ENCODE measurements at regions not wholly inside any gene's neighbourhood (a gene's known extent, or its start where the extent isn't known, plus 50 kb on each side); places are given as distances from the start of the nearest gene placed in this dataset.

DNA sequence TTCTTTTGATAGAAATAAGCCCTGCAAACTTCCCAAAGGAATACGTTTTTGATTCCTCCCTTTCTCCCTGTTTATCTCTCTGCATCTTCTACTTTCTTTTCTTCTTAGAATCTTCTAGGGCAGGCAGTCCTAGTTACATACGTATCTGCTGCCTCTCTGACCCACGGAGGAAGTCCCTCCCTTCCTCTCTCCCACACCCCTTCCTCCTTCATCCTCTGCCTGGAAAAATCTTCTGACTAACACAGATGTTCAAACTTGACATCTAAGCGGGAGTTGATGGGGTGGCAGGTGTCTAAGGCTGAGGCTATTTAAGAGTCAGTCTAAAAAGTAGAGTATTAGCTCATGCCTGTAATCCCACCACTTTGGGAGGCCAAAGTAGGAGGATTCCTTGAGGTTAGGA is 88.6 kb downstream of the MAP1LC3B2 start:
- Histone ChIP-seq H3K27me3 (ENCODE audit: insufficient read depth, low read length) (no peaks in the 10 kb centered on the region), H3K9me2 (ENCODE audit: insufficient read depth) (no peaks in the 10 kb centered on the region), H3K9me3 (ENCODE audit: control insufficient read depth in 1 of 2, insufficient read depth in 1 of 2, low read depth in 1 of 2, low read length in 2 of 2) (0 out of 4 replicates have a peak, but pooled peaks cover 0 to 1% of the 10 kb centered on the region in 2 experiments), H3K4me3 (replicated peaks in 1 of 2; ENCODE audit: low read depth in 1 of 2, low read length in 2 of 2) (no peak overlapping the region), H3K4me1 (ENCODE audit: control insufficient read depth in 1 of 2, insufficient read depth in 2 of 2, low read length in 2 of 2) (no peaks in the 10 kb centered on the region), H3K9ac (ENCODE audit: low read length) (no peak overlapping the region), H3K27ac (ENCODE audit: low read depth, low read length) (no peak overlapping the region), H3K36me3 (ENCODE audit: control insufficient read depth in 1 of 2, insufficient read depth in 2 of 2, low read length in 2 of 2) (no peaks in the 10 kb centered on the region), H4K20me1 (ENCODE audit: insufficient read depth) (no peaks in the 10 kb centered on the region), H3K4me2 (ENCODE audit: low read length) (no peak overlapping the region), H2AFZ (ENCODE audit: low read depth, low read length, poor library complexity, severe bottlenecking) (no peak overlapping the region), H3K79me2 (ENCODE audit: insufficient read depth, low read length) (no peaks in the 10 kb centered on the region)
- no peak for TF ChIP-seq ZNF274 (IDR thresholded peaks at IDR 0.05; ENCODE audit: low read depth, low read length)
- TF ChIP-seq, protein P1, sequence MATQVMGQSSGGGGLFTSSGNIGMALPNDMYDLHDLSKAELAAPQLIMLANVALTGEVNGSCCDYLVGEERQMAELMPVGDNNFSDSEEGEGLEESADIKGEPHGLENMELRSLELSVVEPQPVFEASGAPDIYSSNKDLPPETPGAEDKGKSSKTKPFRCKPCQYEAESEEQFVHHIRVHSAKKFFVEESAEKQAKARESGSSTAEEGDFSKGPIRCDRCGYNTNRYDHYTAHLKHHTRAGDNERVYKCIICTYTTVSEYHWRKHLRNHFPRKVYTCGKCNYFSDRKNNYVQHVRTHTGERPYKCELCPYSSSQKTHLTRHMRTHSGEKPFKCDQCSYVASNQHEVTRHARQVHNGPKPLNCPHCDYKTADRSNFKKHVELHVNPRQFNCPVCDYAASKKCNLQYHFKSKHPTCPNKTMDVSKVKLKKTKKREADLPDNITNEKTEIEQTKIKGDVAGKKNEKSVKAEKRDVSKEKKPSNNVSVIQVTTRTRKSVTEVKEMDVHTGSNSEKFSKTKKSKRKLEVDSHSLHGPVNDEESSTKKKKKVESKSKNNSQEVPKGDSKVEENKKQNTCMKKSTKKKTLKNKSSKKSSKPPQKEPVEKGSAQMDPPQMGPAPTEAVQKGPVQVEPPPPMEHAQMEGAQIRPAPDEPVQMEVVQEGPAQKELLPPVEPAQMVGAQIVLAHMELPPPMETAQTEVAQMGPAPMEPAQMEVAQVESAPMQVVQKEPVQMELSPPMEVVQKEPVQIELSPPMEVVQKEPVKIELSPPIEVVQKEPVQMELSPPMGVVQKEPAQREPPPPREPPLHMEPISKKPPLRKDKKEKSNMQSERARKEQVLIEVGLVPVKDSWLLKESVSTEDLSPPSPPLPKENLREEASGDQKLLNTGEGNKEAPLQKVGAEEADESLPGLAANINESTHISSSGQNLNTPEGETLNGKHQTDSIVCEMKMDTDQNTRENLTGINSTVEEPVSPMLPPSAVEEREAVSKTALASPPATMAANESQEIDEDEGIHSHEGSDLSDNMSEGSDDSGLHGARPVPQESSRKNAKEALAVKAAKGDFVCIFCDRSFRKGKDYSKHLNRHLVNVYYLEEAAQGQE (IDR thresholded peaks at IDR 0.05; ENCODE audit: low read depth), result no peak
- TF ChIP-seq ZFX (IDR thresholded peaks at IDR 0.05), result no peak
- ChIA-PET RAD21 (ENCODE audit: low non-redundant PET in 1 of 2, low total read pairs in 2 of 2, uncharacterized antibody in 2 of 2, unreplicated experiment in 2 of 2) (no interaction called here), POLR2A (no interaction called here), CTCF (no interaction called here)
- ATAC-seq (no peak), DNase-seq (ENCODE audit: low read depth, low spot score) (no peak)
- no TSS peak for BruUV-seq (replicated peaks)
- intact Hi-C loops (cut with micrococcal nuclease), result no loop called here

DNA sequence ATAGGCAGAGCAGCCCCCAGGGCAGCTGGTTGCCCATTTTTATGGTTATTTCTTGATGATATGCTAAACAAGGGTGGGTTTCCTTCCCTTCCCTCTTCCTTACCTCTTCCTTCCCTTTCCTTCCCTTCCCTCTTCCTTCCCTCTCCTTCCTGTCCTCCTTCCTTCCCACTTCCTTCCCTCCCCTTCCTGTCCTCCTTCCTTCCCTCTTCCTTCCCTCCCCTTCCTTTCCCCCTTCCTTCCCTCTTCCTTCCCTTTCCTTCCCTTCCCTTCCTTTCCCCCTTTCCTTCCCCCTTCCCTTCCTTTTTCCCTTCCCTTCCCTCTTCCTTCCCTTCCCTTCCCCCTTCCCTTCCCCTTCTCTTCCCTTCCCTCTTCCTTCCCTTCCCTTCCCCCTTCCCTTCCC is 87.7 kb downstream of the MAP1LC3B2 start:
- intact Hi-C loops (cut with micrococcal nuclease), result no loop called here
- Histone ChIP-seq H3K9me2 (ENCODE audit: insufficient read depth) (no peaks in the 10 kb centered on the region), H3K27me3 (ENCODE audit: insufficient read depth, low read length) (no peaks in the 10 kb centered on the region), H3K27ac (ENCODE audit: low read depth, low read length) (no peak overlapping the region), H3K36me3 (ENCODE audit: control insufficient read depth in 1 of 2, insufficient read depth in 2 of 2, low read length in 2 of 2) (no peaks in the 10 kb centered on the region), H3K9ac (ENCODE audit: low read length) (no peak overlapping the region), H2AFZ (ENCODE audit: low read depth, low read length, poor library complexity, severe bottlenecking) (no peak overlapping the region), H3K4me2 (ENCODE audit: low read length) (no peak overlapping the region), H3K79me2 (ENCODE audit: insufficient read depth, low read length) (no peaks in the 10 kb centered on the region), H4K20me1 (ENCODE audit: insufficient read depth) (no peaks in the 10 kb centered on the region), H3K4me3 (replicated peaks in 1 of 2; ENCODE audit: low read depth in 1 of 2, low read length in 2 of 2) (no peak overlapping the region), H3K9me3 (ENCODE audit: control insufficient read depth in 1 of 2, insufficient read depth in 1 of 2, low read depth in 1 of 2, low read length in 2 of 2) (no peaks in the 10 kb centered on the region), H3K4me1 (ENCODE audit: control insufficient read depth in 1 of 2, insufficient read depth in 2 of 2, low read length in 2 of 2) (no peaks in the 10 kb centered on the region)
- TF ChIP-seq CBX3 (IDR thresholded peaks at IDR 0.05; ENCODE audit: low read depth) (no peak), SP1 (IDR thresholded peaks at IDR 0.05; ENCODE audit: low read depth) (no peak), ZFX (IDR thresholded peaks at IDR 0.05) (no peak), SRF (IDR thresholded peaks at IDR 0.05; ENCODE audit: low read depth) (no peak), FOSL1 (IDR thresholded peaks at IDR 0.05; ENCODE audit: low read depth) (no peak), RAD21 (IDR thresholded peaks at IDR 0.05; ENCODE audit: low read depth) (no peak), EZH2 (IDR thresholded peaks at IDR 0.05) (no peak), POLR2AphosphoS5 (IDR thresholded peaks at IDR 0.05; ENCODE audit: low read depth, low read length) (no peak), JUND (IDR thresholded peaks at IDR 0.05) (no peak), ELF1 (IDR thresholded peaks at IDR 0.05; ENCODE audit: borderline replicate concordance, low read depth) (no peak)
- TF ChIP-seq, protein P2, sequence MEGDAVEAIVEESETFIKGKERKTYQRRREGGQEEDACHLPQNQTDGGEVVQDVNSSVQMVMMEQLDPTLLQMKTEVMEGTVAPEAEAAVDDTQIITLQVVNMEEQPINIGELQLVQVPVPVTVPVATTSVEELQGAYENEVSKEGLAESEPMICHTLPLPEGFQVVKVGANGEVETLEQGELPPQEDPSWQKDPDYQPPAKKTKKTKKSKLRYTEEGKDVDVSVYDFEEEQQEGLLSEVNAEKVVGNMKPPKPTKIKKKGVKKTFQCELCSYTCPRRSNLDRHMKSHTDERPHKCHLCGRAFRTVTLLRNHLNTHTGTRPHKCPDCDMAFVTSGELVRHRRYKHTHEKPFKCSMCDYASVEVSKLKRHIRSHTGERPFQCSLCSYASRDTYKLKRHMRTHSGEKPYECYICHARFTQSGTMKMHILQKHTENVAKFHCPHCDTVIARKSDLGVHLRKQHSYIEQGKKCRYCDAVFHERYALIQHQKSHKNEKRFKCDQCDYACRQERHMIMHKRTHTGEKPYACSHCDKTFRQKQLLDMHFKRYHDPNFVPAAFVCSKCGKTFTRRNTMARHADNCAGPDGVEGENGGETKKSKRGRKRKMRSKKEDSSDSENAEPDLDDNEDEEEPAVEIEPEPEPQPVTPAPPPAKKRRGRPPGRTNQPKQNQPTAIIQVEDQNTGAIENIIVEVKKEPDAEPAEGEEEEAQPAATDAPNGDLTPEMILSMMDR (IDR thresholded peaks at IDR 0.05 in 2 of 3, conservative IDR thresholded peaks at IDR 0.05 in 1 of 3; ENCODE audit: borderline replicate concordance in 1 of 3, insufficient read depth in 1 of 3, low read depth in 2 of 3, low read length in 2 of 3), result no peak
- TF ChIP-seq, protein P3, sequence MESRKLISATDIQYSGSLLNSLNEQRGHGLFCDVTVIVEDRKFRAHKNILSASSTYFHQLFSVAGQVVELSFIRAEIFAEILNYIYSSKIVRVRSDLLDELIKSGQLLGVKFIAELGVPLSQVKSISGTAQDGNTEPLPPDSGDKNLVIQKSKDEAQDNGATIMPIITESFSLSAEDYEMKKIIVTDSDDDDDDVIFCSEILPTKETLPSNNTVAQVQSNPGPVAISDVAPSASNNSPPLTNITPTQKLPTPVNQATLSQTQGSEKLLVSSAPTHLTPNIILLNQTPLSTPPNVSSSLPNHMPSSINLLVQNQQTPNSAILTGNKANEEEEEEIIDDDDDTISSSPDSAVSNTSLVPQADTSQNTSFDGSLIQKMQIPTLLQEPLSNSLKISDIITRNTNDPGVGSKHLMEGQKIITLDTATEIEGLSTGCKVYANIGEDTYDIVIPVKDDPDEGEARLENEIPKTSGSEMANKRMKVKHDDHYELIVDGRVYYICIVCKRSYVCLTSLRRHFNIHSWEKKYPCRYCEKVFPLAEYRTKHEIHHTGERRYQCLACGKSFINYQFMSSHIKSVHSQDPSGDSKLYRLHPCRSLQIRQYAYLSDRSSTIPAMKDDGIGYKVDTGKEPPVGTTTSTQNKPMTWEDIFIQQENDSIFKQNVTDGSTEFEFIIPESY (IDR thresholded peaks at IDR 0.05; ENCODE audit: extremely low read depth, insufficient replicate concordance, low read length), result no peak
- ATAC-seq (no peak), DNase-seq (ENCODE audit: low read depth, low spot score) (no peak)
- RAD21 ChIA-PET (ENCODE audit: low non-redundant PET in 1 of 2, low total read pairs in 2 of 2, uncharacterized antibody in 2 of 2, unreplicated experiment in 2 of 2), result no interaction called here
- CTCF ChIA-PET, result no interaction called here
- BruUV-seq (replicated peaks), result no TSS peak
- POLR2A ChIA-PET, result no interaction called here
